Fibroblast of the aortic adventitia (primary cell): ENCODE measurements at regions not wholly inside any gene's neighbourhood (a gene's known extent, or its start where the extent isn't known, plus 50 kb on each side); places are given as distances from the start of the nearest gene placed in this dataset.

ENCODE experiments used
- DNase-seq: peaks from one replicate; pipeline ENCODE4 v3.0.0-alpha.2; 2010; ENCODE audit warnings: low read depth
- H3K4me3 ChIP-seq: 2 replicates; pipeline ENCODE4 v1.5.1; 2011; ENCODE audit warnings: low read depth, mild to moderate bottlenecking, control low read depth, low read length, moderate library complexity
- CTCF ChIP-seq: IDR thresholded peaks from 2 replicates; pipeline ENCODE4 v1.5.1; 2011; ENCODE audit warnings: mild to moderate bottlenecking, low read length, control low read depth, inconsistent platforms; ENCODE audit not compliant: insufficient read depth

GRCh38 chr2:223196331-223196730 lies 144.3 kb downstream of the KCNE4 start:
- DNase-seq, result no peak
- no peak overlapping the region for H3K4me3 ChIP-seq
- no peak for TF ChIP-seq CTCF

- no peak overlapping the region for H3K4me3 ChIP-seq
- TF ChIP-seq CTCF, result no peak
- DNase-seq, result no peak
Measured at GRCh38 chr2:223197046-223197445, 145.1 kb downstream of the KCNE4 start.

GRCh38 chr2:223199531-223200515 lies 147.8 kb downstream of the KCNE4 start:
- TF ChIP-seq CTCF, result no peak
- H3K4me3 ChIP-seq, result no peak overlapping the region
- DNase-seq, result no peak

GRCh38 chr2:223203971-223204929 lies 152.3 kb downstream of the KCNE4 start:
- TF ChIP-seq CTCF, result no peak
- peak; percentile 10 for DNase-seq
- no peak overlapping the region for H3K4me3 ChIP-seq

- no peak for TF ChIP-seq CTCF
- H3K4me3 ChIP-seq, result no peak overlapping the region
- DNase-seq, result no peak
Measured at GRCh38 chr2:223210489-223210888, 158.5 kb downstream of the KCNE4 start.

- no peak overlapping the region for H3K4me3 ChIP-seq
- no peak for TF ChIP-seq CTCF
- no peak for DNase-seq
Measured at GRCh38 chr2:223214394-223215253, 162.6 kb downstream of the KCNE4 start.
